ENCODE measurements at regions not wholly inside any gene's neighbourhood (a gene's known extent, or its start where the extent isn't known, plus 50 kb on each side); places are given as distances from the start of the nearest gene placed in this dataset.

DNA sequence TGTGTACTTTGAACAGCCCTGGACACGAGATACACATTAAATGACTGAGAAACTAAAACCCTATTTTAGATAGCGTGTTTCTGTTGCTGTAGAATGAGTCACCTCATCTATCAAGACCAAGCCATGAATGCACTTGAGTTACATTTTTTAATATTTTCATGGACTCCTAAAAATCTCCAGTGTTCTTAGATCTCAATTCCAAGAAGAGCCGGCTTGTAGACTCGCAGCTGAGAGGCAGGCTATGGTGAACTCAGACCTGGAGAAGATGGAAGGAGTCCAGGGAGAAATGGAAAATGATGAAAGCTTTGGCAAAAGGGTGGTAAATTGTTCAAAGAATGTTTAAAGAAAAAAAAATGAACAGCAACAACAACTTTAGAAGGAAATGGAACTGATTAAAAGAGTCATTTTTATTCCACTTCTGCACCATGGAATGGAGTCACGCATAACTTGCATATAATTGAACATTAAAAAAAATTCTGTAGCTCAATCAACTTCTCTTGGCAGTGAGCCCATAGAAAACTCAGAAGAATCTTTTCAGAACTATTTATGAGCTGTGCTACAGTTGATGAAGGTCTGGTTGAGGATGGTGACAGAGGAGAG lies 129.8 kb downstream of the MXRA5 start:
- TF ChIP-seq TCF7L2 (IDR thresholded peaks at IDR 0.05; ENCODE audit: borderline replicate concordance, low read depth, low read length) (no peak), ZNF529 (tag by site-specific recombination; IDR thresholded peaks at IDR 0.05; ENCODE audit: insufficient replicate concordance) (no peak)
- Histone ChIP-seq H3K4me3 (ENCODE audit: low read depth, low read length) (no peak overlapping the region), H3K27ac (ENCODE audit: extremely low read depth, low read depth, low read length) (no peak overlapping the region), H3K36me3 (ENCODE audit: control insufficient read depth in 2 of 2, insufficient read depth in 1 of 2, low read length in 2 of 2) (no peaks in the 10 kb centered on the region), H3K9me3 (ENCODE audit: control insufficient read depth, insufficient read depth, low read depth, low read length) (no peaks in the 10 kb centered on the region), H3K4me1 (ENCODE audit: control insufficient read depth, insufficient read depth, low read length) (no peaks in the 10 kb centered on the region)
- ChIA-PET CTCF (no interaction called here), POLR2A (no interaction called here)

DNA sequence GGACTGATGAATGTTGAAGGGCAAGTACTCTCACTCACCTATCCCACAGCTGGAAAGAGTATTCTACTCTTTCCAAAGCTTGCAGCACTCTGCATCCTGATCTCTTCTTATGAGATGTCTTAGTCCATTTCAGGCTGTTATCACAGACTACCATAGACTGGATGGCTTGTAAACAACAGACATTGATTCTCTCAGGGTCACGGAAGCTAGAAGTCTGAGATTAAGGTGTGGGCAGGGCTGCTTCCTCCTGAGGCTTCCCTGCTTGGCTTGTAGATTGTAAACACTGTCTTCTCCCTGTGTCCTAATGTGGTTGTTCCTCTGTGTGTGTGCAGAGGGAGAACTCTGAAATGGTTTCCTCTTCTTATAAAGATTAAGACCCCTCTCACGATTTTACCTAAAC lies 131.2 kb downstream of the MXRA5 start:
- Histone ChIP-seq H3K27ac (ENCODE audit: extremely low read depth, low read depth, low read length) (no peak overlapping the region), H3K4me3 (ENCODE audit: low read depth, low read length) (no peak overlapping the region), H3K36me3 (ENCODE audit: control insufficient read depth in 2 of 2, insufficient read depth in 1 of 2, low read length in 2 of 2) (no peaks in the 10 kb centered on the region), H3K4me1 (ENCODE audit: control insufficient read depth, insufficient read depth, low read length) (no peaks in the 10 kb centered on the region), H3K9me3 (ENCODE audit: control insufficient read depth, insufficient read depth, low read depth, low read length) (no peaks in the 10 kb centered on the region)
- POLR2A ChIA-PET = no interaction called here
- TF ChIP-seq GFI1B (tag by site-specific recombination; IDR thresholded peaks at IDR 0.05) = no peak
- CTCF ChIA-PET = no interaction called here

DNA sequence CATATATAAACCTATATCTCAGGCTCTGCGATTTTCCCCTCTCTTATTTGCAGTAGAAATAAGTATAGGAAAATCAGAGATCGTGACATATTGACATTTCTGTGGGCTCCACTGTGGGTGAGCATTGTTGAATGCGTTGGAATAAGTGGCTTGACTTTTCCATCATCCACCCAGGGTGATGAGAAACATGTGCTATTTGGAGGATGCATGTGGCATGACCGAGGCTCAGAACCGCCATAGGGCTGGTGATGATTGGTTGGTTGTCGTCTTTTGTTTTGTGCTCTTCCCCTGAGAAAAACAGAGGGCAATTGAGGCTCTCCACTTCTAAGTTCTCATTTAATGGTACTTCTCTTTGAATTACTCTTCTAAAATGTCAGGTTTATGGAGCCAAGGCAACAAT lies 140.1 kb downstream of the MXRA5 start:
- H3K9me3 ChIP-seq (ENCODE audit: control insufficient read depth, insufficient read depth, low read depth, low read length) = no peaks in the 10 kb centered on the region
- H3K27ac ChIP-seq (ENCODE audit: extremely low read depth, low read depth, low read length) = no peak overlapping the region
- POLR2A ChIA-PET = no interaction called here
- H3K4me3 ChIP-seq (ENCODE audit: low read depth, low read length) = no peak overlapping the region
- CTCF ChIA-PET = no interaction called here
- no peaks in the 10 kb centered on the region for H3K36me3 ChIP-seq (ENCODE audit: control insufficient read depth in 2 of 2, insufficient read depth in 1 of 2, low read length in 2 of 2)
- no peaks in the 10 kb centered on the region for H3K4me1 ChIP-seq (ENCODE audit: control insufficient read depth, insufficient read depth, low read length)
- TF ChIP-seq, protein P1, sequence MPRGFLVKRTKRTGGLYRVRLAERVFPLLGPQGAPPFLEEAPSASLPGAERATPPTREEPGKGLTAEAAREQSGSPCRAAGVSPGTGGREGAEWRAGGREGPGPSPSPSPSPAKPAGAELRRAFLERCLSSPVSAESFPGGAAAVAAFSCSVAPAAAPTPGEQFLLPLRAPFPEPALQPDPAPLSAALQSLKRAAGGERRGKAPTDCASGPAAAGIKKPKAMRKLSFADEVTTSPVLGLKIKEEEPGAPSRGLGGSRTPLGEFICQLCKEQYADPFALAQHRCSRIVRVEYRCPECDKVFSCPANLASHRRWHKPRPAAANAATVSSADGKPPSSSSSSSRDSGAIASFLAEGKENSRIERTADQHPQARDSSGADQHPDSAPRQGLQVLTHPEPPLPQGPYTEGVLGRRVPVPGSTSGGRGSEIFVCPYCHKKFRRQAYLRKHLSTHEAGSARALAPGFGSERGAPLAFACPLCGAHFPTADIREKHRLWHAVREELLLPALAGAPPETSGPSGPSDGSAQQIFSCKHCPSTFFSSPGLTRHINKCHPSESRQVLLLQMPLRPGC (tag by site-specific recombination; IDR thresholded peaks at IDR 0.05) = no peak
- no peak for TF ChIP-seq ZNF529 (tag by site-specific recombination; IDR thresholded peaks at IDR 0.05; ENCODE audit: insufficient replicate concordance)
- no peak for TF ChIP-seq ZNF366 (tag by site-specific recombination; conservative IDR thresholded peaks at IDR 0.05)
- no peak for TF ChIP-seq ZNF404 (tag by site-specific recombination; IDR thresholded peaks at IDR 0.05)
- no peak for TF ChIP-seq HOXC10 (CRISPR knock-in tag; IDR thresholded peaks at IDR 0.05)
- TF ChIP-seq GLI2 (tag by site-specific recombination; IDR thresholded peaks at IDR 0.05; ENCODE audit: borderline replicate concordance, low read depth) = no peak
- TF ChIP-seq MYNN (tag by site-specific recombination; IDR thresholded peaks at IDR 0.05; ENCODE audit: borderline replicate concordance) = no peak
- TF ChIP-seq, protein P2, sequence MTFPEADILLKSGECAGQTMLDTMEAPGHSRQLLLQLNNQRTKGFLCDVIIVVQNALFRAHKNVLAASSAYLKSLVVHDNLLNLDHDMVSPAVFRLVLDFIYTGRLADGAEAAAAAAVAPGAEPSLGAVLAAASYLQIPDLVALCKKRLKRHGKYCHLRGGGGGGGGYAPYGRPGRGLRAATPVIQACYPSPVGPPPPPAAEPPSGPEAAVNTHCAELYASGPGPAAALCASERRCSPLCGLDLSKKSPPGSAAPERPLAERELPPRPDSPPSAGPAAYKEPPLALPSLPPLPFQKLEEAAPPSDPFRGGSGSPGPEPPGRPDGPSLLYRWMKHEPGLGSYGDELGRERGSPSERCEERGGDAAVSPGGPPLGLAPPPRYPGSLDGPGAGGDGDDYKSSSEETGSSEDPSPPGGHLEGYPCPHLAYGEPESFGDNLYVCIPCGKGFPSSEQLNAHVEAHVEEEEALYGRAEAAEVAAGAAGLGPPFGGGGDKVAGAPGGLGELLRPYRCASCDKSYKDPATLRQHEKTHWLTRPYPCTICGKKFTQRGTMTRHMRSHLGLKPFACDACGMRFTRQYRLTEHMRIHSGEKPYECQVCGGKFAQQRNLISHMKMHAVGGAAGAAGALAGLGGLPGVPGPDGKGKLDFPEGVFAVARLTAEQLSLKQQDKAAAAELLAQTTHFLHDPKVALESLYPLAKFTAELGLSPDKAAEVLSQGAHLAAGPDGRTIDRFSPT (tag by site-specific recombination; IDR thresholded peaks at IDR 0.05) = no peak
- no peak for TF ChIP-seq ZNF473 (tag by site-specific recombination; IDR thresholded peaks at IDR 0.05)
- TF ChIP-seq ZNF624 (tag by site-specific recombination; IDR thresholded peaks at IDR 0.05) = no peak
- TF ChIP-seq ZNF324 (tag by site-specific recombination; IDR thresholded peaks at IDR 0.05) = no peak
- no peak for TF ChIP-seq ZBTB21 (tag by site-specific recombination; IDR thresholded peaks at IDR 0.05)
- TF ChIP-seq ZNF155 (tag by site-specific recombination; IDR thresholded peaks at IDR 0.05) = no peak
- no peak for TF ChIP-seq GFI1B (tag by site-specific recombination; IDR thresholded peaks at IDR 0.05)
- TF ChIP-seq ZNF114 (tag by site-specific recombination; IDR thresholded peaks at IDR 0.05) = no peak
- TF ChIP-seq, protein P3, sequence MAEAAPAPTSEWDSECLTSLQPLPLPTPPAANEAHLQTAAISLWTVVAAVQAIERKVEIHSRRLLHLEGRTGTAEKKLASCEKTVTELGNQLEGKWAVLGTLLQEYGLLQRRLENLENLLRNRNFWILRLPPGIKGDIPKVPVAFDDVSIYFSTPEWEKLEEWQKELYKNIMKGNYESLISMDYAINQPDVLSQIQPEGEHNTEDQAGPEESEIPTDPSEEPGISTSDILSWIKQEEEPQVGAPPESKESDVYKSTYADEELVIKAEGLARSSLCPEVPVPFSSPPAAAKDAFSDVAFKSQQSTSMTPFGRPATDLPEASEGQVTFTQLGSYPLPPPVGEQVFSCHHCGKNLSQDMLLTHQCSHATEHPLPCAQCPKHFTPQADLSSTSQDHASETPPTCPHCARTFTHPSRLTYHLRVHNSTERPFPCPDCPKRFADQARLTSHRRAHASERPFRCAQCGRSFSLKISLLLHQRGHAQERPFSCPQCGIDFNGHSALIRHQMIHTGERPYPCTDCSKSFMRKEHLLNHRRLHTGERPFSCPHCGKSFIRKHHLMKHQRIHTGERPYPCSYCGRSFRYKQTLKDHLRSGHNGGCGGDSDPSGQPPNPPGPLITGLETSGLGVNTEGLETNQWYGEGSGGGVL (tag by site-specific recombination; IDR thresholded peaks at IDR 0.05) = no peak
- TF ChIP-seq, protein P4, sequence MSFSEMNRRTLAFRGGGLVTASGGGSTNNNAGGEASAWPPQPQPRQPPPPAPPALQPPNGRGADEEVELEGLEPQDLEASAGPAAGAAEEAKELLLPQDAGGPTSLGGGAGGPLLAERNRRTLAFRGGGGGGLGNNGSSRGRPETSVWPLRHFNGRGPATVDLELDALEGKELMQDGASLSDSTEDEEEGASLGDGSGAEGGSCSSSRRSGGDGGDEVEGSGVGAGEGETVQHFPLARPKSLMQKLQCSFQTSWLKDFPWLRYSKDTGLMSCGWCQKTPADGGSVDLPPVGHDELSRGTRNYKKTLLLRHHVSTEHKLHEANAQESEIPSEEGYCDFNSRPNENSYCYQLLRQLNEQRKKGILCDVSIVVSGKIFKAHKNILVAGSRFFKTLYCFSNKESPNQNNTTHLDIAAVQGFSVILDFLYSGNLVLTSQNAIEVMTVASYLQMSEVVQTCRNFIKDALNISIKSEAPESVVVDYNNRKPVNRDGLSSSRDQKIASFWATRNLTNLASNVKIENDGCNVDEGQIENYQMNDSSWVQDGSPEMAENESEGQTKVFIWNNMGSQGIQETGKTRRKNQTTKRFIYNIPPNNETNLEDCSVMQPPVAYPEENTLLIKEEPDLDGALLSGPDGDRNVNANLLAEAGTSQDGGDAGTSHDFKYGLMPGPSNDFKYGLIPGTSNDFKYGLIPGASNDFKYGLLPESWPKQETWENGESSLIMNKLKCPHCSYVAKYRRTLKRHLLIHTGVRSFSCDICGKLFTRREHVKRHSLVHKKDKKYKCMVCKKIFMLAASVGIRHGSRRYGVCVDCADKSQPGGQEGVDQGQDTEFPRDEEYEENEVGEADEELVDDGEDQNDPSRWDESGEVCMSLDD (tag by site-specific recombination; IDR thresholded peaks at IDR 0.05) = no peak
- TF ChIP-seq, protein P5, sequence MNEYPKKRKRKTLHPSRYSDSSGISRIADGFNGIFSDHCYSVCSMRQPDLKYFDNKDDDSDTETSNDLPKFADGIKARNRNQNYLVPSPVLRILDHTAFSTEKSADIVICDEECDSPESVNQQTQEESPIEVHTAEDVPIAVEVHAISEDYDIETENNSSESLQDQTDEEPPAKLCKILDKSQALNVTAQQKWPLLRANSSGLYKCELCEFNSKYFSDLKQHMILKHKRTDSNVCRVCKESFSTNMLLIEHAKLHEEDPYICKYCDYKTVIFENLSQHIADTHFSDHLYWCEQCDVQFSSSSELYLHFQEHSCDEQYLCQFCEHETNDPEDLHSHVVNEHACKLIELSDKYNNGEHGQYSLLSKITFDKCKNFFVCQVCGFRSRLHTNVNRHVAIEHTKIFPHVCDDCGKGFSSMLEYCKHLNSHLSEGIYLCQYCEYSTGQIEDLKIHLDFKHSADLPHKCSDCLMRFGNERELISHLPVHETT (tag by site-specific recombination; IDR thresholded peaks at IDR 0.05) = no peak
- TF ChIP-seq, protein P6, sequence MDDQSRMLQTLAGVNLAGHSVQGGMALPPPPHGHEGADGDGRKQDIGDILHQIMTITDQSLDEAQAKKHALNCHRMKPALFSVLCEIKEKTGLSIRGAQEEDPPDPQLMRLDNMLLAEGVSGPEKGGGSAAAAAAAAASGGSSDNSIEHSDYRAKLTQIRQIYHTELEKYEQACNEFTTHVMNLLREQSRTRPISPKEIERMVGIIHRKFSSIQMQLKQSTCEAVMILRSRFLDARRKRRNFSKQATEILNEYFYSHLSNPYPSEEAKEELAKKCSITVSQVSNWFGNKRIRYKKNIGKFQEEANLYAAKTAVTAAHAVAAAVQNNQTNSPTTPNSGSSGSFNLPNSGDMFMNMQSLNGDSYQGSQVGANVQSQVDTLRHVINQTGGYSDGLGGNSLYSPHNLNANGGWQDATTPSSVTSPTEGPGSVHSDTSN (CRISPR knock-in tag; IDR thresholded peaks at IDR 0.05) = no peak

Measured in HEK293 (cell line).